NCI-H2081 treated with DMSO at 0.1 percent for 48 hours (cell line): ENCODE measurements at regions not wholly inside any gene's neighbourhood (a gene's known extent, or its start where the extent isn't known, plus 50 kb on each side); places are given as distances from the start of the nearest gene placed in this dataset.
"Not testable (repeated sequence)": the region's sequence is repeated elsewhere in the genome, so short reads cannot be mapped to it uniquely, and the experiment has no call there.

Source experiments
- DNase-seq: peaks from one replicate; lab custom pipeline; 2025; lab: John Stamatoyannopoulos, UW

DNA sequence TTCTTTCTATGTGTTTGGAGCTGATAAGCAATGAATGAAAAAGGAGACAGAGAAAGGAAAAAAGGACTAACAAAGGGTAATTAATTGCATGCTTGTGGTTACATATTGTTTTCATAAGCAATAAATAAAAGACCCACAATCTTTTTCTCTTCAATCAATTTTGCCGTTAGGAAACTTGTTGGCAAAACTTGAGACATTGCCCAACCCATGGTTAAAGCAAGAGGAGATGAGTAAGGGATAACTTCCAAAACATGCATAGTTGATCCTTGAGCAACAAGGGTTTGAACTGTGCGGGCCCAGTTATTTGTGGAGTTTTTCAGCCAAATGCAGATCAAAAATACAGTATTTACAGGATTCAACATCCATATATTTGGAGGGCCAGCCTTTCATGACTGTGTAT lies 572.4 kb downstream of the AMY1C start:
- DNase-seq: no peak

DNA sequence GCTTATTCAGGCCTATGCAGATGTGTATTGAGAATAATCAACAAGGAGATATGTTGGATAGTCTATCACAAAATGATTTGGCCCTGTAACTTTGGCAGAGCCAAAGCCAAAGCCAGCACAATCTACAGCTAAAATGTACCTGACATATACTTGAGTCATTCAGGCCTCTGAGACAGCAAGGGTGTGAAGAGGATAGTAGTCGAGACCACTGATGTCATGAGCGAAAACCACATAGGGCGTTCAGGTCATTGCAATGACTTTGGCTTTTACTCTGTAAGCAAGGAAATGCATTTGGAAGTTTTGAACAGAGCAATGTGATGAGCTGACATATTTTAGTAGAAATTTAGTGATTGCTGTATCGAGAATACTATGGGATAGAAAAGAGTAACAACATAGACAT lies 579.6 kb downstream of the AMY1C start:
- no peak for DNase-seq

DNA sequence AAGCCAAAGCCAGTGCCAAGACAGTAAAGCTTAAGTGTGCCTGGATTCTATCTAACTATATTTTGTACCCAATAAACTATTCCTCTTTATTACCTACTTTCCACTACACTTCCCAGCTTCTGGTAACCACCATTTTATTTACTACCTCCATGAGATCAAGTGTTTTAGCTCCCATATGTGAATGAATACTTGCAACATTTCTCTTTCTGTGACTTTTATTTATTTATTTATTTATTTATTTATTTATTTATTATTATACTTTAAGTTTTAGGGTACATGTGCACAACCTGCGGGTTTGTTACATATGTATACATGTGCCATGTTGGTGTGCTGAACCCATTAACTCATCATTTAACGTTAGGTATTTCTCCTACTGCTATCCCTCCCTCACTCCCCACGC lies 582.1 kb downstream of the AMY1C start:
- DNase-seq: no peak

DNA sequence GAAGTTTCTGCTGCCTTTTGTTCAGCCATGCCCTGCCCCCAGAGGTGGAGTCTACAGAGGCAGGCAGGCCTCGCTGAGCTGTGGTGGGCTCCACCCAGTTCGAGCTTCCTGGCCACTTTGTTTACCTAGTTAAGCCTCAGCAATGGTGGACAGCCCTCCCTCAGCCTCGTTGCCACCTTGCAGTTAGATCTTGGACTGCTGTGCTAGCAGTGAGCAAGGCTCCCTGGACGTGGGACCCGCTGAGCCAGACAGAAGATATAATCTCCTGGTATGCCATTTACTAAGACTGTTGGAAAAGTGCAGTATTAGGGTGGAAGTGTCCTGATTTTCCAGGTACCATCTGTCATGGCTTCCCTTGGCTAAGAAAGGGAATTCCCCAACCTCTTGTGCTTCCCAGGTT lies 588.2 kb downstream of the AMY1C start:
- not testable (repeated sequence) for DNase-seq

DNA sequence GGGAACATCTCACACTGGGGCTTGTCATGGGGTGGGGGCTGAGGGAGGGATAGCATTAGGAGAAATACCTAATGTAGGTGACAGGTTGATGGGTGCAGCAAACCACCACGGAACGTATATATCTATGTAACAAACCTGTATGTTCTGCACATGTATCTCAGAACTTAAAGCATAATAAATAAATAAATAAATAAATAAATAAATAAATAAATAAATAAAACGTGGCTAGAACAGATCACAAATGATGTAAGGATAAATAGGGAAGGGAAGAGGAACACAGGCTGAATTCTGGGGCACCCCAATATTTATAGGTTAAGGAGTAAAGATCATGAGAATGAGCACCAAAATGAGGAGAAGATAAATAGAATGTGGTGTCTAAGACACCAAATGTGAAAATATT lies 592.2 kb downstream of the AMY1C start:
- DNase-seq: no peak

DNA sequence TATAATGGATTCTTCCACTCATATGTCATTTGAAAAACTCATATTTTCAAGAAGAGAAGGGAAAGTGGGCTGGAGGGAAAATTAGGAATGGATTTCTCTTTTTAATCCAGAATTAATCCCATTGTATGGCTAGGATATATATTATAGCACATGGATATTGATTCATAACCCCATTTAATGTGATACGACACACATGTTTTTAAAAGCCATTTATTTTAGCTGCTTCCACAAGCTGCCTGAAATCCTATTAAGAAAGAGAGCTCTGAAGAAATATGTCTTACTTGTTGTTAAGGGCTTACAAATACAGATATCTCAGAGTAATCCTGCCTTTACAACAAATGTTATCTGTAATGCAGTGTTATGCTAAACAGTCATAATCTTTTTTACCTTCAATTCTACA lies 598.6 kb downstream of the AMY1C start:
- DNase-seq: no peak

DNA sequence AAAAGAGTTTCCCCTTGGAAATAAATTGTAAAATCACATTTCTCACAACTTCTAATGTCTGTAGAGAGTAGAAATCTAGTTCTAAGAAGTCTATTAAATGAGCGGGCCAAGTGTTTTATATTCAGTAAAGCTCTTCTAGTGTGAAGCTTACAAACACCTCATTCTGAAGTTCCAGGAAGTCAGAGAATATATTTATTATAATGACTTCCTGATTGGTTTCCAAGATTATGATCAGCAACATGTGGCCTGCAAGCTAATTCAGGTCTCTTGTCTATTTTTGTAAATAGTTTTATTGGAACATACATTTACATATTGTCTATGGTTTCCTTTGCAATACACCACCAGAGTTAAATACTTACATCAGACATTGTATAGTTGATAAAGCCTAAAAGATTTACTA lies 603.9 kb downstream of the AMY1C start:
- DNase-seq: no peak

DNA sequence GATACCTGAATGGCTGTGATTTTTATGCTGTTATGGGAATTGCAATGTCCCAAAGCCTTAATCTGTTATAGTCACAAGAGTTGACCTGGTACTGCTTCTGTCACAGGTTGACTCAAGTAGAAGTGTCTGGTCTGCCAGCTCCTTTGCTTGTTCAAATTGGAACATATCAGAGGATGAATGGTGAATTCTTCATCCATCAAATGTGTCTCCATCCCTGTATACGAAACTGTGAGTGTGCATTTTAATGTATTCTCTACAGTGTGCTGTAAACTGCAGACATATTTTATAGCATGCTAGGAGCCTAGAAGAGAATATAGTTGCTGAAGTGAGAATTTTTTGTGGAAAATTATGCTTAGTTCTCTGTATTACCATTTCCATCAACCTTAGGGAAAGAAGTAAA lies 608.4 kb downstream of the AMY1C start:
- no peak for DNase-seq

DNA sequence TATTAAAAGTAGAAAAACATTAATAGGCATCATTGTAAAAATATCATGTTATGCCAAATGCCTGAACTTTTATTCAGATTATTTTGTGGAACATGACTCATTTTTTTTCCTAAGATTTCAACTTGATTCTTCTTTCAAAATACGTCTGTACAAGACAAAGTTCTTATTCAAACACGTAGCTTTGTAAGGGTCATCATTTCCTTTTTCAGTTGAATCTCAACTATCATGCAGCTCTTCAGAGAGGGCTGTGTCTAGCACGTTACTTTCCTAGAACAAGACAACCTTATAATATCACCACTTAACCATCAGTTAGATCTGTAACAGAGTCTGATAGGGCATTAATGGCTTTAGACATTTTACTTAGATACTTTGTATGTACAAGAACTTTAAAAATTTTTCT lies 608.9 kb downstream of the AMY1C start:
- no peak for DNase-seq

DNA sequence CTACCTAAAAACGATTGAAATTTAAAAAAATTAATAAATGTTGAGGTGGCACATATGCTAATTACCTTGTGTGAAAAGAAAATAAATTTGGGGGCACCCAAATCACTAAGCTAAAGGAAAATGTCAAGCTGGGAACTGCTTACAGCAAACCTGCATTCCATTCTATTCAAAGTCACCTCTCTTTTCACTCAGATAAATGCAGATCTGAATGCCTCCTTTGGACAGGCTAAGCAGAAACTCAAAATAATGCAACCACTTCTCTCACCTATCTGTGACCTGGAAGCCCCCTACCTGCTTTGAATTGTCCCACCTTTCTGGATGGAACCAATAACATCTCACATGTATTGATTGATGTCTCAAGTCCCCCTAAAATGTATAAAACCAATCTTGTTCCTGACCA lies 628.7 kb downstream of the AMY1C start:
- DNase-seq: no peak

DNA sequence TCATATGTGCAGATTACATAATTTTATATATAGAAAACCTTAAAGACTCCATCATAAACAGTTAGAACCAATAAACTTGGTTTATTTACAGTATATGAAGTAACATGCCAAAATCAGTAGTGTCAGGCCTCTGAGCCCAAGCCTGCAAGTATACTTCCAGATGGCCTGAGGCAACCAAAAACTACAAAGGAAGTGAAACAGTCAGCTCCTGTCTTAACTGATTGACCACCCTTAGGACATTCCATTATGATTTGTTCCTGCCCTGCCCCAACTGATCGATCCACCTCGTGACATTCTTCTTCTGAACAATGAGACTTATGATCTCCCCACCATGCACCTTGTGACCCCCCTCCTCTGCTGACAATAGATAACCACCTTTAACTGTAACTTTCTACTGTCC lies 630.3 kb downstream of the AMY1C start:
- no peak for DNase-seq

DNA sequence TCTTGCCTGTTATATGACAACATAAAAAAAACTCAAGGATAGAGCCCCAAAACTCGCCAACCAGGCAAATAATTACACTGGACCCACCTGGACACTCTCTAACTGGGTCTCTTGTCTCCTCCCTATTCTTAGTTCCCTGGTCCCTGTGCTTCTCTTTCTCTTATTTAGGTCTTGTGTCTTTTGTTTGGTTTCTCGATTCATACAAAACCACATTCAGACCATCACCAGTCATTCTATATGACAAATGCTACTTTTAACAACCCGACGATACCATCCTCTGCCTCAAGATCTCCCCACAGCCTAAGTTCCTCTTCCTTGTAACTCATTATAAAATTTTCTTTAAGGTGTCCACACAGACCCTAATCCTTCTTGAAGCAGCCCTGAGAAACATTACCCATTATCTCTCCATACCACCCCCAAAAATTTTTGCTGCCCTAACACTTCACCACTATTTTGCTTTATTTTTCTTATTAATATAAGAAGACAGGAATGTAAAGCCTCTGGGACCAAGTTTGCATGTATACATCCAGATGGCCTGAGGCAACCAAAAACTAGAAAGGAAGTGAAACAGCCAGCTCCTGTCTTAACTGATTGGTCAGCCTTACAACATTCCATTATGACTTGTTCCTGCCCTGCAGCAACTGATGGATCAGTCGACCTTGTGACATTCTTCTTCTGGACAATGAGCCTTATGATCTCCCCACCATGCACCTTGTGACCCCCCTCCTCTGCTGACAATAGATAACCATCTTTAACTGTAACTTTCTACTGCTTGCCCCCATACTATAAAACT lies 638.2 kb downstream of the AMY1C start:
- no peak for DNase-seq

DNA sequence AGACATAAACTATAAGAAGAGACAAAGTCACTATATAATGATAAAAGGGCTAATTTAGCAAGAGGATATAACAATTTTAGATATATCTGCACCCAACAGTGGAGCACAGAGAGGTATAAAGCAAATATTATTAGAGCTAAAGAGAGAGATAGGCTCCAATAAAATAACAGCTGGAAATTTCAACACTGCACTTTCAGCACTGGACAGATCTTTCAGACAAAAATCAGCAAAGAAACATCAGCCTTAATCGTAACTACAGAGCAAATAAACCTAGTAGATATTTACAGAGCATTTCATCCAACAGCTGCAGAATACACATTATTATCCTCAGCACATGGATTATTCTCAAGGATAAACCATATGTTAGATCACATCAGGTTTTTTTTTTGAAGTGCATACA lies 642.9 kb downstream of the AMY1C start:
- DNase-seq: no peak

DNA sequence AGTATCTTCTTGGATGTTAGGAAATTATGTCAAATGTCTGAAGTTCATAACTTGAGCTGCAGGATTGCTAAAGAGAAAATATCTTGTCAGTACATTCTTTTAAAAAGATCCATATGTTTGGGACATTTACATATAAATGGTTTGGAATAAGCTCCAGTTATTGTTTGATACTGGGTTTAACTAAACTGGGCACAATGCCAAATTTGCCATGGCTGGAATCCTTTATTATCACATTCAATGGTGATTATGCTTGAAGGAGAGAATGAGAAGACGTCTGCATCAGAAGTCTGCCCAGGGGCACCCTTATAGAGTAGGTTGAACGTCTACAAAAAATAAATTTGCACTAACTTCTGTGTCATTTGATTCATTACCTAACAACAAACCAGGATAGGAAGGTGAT lies 652.5 kb downstream of the AMY1C start:
- no peak for DNase-seq

DNA sequence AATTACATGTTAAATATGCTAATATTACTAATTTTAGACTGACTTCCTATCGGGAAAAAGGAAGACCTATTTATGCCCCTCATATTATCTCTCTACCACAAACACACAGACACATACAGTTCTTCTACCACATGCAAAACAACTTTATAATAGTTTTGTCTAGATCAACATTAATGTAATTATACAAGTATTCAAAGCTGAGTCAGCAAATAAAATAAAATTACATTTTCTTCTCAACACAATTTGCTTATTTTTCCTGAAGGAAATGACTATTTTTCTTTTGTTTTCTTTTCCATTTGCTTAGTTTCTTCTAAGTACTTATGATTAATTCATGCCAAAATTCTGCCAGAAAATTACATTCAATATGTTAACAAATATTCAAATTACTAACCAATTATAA lies 654.2 kb downstream of the AMY1C start:
- DNase-seq: no peak

DNA sequence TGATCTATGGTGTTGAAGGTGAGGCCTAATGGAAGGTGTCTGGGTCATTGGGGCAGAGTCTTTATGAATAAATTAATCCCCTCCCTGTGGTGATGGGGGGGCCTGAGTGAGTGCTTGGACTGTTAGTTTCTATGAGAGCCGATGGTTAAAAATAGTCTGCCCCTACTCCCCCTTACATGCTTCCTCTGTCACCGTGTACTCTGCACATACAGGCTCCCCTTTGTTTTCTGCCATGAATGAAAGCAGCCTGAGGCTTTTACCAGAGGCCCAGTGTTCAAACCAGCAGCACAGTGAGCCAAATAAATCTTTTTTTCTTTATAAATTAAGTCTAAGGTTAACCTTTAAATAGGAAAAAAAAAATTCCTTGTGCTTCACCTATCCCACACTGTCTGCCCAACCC lies 657.0 kb downstream of the AMY1C start:
- no peak for DNase-seq

DNA sequence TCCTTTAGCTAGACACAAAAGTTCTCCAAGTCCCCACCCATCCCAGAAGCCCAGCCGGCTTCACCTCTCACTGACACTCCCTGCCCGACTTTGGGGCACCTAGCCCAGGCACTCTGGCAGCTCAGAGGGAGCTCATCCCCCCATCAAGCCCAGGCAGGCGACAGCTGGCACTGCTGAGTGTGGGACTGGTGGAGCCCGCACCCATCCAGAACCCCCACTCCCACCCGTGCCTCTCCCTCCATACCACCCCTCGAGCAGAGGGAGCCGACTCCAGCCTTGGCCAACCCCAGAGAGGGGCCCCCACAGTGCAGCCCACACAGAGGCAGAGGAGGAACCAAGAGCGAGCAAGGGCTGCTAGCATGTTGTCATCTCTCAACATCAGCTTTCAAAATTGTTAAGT lies 658.6 kb downstream of the AMY1C start:
- no peak for DNase-seq

DNA sequence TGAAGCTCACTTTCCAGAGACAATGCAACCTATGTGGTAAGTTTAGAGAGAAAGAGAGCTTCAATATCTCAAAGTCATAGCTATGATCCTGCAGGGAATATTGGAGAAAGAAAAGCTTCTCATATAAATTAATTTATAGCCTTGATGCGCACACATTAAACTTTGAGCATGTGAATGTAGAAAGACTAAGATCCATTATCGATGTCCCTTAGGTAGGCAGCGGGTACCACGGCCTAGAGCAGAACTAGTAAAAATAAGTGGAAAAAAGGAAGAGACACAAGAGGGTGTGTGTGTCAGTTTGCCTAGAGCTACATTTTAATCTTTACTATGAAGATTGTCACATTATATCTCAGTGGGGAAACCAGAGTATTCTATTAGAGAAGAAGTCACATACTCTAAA lies 685.6 kb downstream of the AMY1C start:
- DNase-seq: no peak

DNA sequence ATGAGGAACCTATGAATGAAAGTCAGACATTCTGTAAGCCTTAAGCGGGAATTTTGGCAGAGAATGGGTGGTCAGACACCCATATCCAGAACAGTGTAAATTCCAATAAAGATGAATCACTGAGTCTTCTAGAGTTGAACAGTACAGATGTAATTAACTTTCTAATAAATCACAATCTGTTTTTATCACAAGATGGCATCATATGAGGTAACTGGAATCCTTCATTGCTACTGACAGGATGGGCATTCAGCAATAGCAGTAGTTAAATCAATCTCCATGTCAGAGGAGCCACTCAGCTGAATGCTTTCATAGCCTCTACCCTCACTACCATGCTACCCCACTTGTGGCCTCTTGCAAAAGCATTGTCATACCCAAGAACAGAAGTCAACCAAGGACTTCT lies 690.3 kb downstream of the AMY1C start:
- no peak for DNase-seq

DNA sequence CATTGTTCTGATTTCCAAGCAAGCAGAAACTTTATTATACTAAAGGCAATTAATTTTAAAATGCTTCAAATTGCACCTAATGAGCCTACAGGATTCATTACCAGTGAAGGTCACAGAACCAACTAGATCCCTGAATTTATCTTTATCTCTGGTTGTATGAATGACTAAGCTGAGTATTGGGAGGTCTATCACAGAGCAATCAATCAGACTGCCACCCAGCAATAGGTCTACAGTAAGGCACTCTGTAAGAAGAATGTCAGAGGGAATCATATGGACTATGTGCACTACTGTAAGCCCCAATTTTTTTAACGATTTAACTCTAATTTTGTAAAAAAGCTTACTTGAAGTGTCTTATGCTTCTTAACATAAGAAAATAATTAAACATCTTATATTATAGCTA lies 707.0 kb downstream of the AMY1C start:
- DNase-seq: no peak

DNA sequence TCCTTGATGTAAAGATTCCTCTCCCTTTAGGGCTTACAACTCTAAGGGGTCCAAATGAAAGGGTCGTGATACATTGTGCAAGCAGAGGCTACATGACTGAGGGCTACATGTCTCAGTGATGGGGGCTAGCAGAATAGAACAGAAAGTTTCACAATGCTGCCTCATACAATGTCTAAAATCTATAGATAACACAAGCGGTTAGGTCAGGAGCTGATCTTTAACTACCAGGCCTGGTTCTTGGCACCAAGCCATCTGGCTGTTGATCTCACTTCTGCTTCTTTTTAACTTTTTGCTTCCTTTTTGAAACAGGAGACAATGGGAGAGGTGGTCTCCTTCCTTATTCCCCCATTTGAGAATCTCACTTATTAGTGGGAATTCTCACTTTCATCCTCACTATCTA lies 710.2 kb downstream of the AMY1C start:
- DNase-seq: no peak

DNA sequence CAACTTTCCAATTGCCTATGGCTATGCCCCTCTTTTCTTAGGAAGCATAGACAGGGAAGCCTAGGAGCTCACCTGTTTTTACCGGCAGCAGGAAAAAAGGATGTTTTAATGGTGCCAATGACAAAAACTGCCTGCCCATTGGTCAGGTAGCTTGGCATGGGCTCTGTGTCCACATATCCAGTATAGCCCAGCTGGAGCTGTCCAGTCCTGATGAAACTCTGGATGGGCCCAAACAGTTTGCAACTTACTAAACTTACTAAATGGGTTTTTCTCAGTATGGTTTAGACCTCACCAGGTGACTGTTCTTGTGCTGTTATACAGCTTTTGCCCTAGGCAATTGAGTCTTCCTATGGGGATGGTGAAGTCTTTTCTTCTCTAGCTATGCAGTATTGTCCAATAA lies 711.2 kb downstream of the AMY1C start:
- no peak for DNase-seq

DNA sequence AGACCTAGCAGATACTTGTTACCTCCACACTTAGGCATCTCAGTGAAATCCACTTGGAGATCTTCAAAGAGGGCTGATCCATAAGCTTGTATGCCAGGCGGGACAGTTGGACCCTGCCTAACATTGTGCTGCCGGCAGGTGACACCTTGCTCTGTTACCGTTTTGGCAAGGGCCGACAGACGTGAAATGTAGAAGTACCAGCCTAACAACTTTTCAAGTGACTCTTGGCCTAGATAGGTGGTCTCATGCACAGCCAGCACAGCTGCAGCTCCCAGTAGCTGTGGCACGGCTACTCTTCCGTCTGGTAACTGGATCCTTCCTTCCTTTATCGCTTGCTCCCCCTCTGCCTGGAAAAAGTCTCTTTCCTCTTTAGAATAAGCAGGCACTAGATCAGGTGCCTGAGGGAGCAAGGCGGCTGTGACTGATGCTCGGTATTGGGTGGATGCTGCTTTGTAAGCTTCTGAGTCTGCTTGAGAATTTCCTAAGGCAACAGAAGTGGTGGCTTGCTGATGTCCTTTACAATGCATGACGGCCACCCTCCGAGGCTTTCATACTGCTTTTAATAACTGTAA lies 713.5 kb downstream of the AMY1C start:
- DNase-seq: no peak

DNA sequence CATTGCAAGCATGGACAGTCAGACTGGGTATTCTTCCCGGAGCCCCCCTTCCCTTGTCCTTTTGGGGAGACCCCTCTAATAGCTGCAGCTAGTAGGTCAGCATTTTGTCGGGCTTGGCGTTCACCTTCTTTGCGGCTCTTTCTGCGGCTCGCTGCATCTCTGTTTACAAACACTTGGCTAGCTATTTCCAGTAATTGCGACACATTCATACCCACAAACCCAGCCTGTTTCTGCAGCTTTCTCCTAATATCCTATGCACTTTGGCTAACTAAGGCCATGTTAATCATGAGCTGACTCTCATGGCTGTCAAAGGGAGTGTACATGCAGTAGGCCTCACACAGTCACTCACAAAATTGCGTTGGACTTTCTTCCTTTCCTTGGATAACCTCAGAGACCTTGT lies 716.4 kb downstream of the AMY1C start:
- DNase-seq: no peak
